ENCODE measurements at regions not wholly inside any gene's neighbourhood (a gene's known extent, or its start where the extent isn't known, plus 50 kb on each side); places are given as distances from the start of the nearest gene placed in this dataset.

- intact Hi-C loops (cut with DNase I), result no loop called here
- DNase-seq (no peak), ATAC-seq (no peak)
- Histone ChIP-seq H3K27ac (no peak overlapping the region), H3K36me3 (replicated peaks in 1 of 2; ENCODE audit: insufficient read depth in 1 of 2, low read depth in 2 of 2) (no peaks in the 10 kb centered on the region), H3K9me3 (no peaks in the 10 kb centered on the region), H3K4me1 (peaks cover 3% of the 10 kb centered on the region), H3K4me3 (no peak overlapping the region), H3K27me3 (no peaks in the 10 kb centered on the region)
- no peak for TF ChIP-seq CTCF (IDR thresholded peaks at IDR 0.05)
- TF ChIP-seq POLR2A (IDR thresholded peaks at IDR 0.05), result no peak
These were observed 269.4 kb downstream of the HHIPL2 start for GRCh38 chr1:222278501-222278900.

DNA sequence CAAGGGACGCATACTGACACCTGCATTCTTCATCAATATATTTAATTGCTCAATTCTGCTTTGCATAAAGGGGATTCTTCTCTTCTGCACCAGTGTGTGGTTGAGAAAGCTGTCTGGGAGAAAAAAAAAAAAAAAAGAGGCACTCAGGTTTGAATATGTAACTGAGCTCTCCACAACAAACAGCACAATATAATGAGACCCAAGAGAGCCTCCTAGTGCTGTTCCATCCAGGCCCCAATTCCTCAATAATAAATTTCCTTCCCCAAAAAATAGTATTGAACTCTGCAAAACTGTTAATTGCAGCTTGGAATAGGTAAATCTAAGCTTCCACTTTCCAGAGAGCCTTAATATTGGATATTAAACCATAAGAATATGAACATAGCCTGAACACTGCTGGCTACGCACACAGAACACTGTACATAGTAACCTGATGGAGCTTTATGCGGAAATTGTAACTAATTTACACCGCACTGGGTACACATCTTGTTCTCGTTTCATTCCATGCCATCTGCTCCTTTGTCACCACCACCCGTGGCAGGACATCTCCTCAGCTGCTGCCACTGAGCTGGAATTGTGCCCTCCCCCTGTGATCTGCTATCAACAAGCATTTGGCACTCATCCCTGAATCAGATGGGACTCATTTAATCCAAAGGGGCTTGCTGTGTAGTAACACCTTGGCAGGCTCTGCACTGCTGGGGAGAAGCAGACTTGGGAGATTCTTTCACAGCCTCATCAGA lies 272.0 kb downstream of the HHIPL2 start:
- no peak overlapping the region for H3K27ac ChIP-seq
- no peaks in the 10 kb centered on the region for H3K36me3 ChIP-seq (replicated peaks in 1 of 2; ENCODE audit: insufficient read depth in 1 of 2, low read depth in 2 of 2)
- 58 to 68% methylated on average over 6 of the region's 6 CpGs for WGBS, 2 donors
- no peaks in the 10 kb centered on the region for H3K27me3 ChIP-seq
- DNase-seq, result peak in 3 of 4 donors; percentile 43 to 61 (median 50)
- TF ChIP-seq POLR2A (IDR thresholded peaks at IDR 0.05) (no peak), CTCF (IDR thresholded peaks at IDR 0.05) (no peak)
- no peak overlapping the region for H3K4me3 ChIP-seq
- no peaks in the 10 kb centered on the region for H3K4me1 ChIP-seq
- intact Hi-C loops (cut with DNase I), result no loop called here
- ATAC-seq, result peak; percentile 33
- no peaks in the 10 kb centered on the region for H3K9me3 ChIP-seq

DNA sequence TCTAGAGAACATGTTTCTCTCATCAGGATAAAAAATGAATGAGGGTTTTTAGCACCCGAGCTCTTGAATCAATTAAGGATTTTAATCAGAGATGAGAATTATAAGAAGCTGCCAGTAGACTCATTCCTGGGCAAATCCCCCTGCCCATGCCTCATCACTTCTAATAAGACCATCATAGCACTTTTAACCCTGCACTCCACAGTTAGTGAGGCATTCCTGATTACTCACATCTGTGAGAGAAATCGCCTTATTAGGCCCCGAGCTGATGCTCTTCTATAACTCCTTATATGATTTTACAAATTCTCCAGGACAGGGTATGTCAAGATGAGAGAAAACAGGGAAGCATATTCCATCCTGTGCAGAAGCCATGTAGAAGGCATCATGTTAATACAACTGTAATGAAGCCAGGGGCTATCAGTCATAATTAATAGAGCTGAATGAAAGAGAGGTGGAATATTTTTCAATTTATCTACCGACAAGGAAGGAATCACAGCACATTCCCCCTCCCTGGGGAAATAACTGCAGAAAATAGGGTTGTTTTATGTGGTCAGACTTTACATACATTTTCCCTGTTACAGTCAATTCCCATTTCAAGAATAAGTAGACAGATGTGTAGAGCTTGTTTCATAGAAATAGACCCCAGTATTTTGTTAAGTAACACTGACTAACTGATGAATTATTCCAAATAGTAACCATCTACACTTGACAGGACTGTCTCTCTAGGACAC lies 272.7 kb downstream of the HHIPL2 start:
- Histone ChIP-seq H3K36me3 (replicated peaks in 1 of 2; ENCODE audit: insufficient read depth in 1 of 2, low read depth in 2 of 2) (no peaks in the 10 kb centered on the region), H3K4me3 (no peak overlapping the region), H3K27me3 (no peaks in the 10 kb centered on the region), H3K4me1 (no peaks in the 10 kb centered on the region), H3K9me3 (no peaks in the 10 kb centered on the region), H3K27ac (no peak overlapping the region)
- ATAC-seq (no peak), DNase-seq (no peak)
- intact Hi-C loops (cut with DNase I), result no loop called here
- TF ChIP-seq POLR2A (IDR thresholded peaks at IDR 0.05), result no peak
- TF ChIP-seq CTCF (IDR thresholded peaks at IDR 0.05), result no peak
- 53 to 60% methylated on average over 4 of the region's 4 CpGs for WGBS, 2 donors

GRCh38 chr1:222266223-222267196 lies 281.4 kb downstream of the HHIPL2 start:
- intact Hi-C loops (cut with DNase I), result no loop called here
- no peaks in the 10 kb centered on the region for H3K36me3 ChIP-seq (replicated peaks in 1 of 2; ENCODE audit: insufficient read depth in 1 of 2, low read depth in 2 of 2)
- ATAC-seq, result peak; percentile 59
- no peaks in the 10 kb centered on the region for H3K9me3 ChIP-seq
- no peaks in the 10 kb centered on the region for H3K27me3 ChIP-seq
- TF ChIP-seq CTCF (IDR thresholded peaks at IDR 0.05) (no peak), POLR2A (IDR thresholded peaks at IDR 0.05) (no peak)
- H3K27ac ChIP-seq, result peak overlapping the region; percentile 36 to 67 (median 47)
- H3K4me3 ChIP-seq, result no peak overlapping the region
- H3K4me1 ChIP-seq, result peaks cover 16% of the 10 kb centered on the region
- DNase-seq, result peak in 2 of 4 donors; percentile 7 to 20
- WGBS, 2 donors, result 34 to 49% methylated on average over 14 of the region's 14 CpGs
